ENCODE measurements at regions not wholly inside any gene's neighbourhood (a gene's known extent, or its start where the extent isn't known, plus 50 kb on each side); places are given as distances from the start of the nearest gene placed in this dataset.

DNA sequence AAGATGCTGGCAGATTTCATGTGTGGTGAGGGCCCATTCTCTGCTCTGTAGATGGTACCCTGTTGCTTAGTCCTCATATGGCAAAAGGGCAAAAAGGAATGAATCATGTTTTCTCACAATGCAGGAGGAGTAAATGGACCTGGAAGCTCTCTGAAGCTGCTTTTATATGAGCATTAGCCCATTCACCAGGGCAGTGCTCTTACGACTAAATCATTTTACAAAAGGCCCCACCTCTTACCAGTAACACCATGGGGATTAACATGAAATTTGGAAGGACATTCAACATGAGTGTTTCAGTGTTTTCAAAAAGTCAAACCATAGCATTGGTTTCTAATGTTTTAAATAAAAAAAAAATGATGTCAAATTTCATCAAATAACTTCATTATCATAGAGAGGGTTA lies 495.7 kb upstream of the CBLB start:
- no peak for DNase-seq

DNA sequence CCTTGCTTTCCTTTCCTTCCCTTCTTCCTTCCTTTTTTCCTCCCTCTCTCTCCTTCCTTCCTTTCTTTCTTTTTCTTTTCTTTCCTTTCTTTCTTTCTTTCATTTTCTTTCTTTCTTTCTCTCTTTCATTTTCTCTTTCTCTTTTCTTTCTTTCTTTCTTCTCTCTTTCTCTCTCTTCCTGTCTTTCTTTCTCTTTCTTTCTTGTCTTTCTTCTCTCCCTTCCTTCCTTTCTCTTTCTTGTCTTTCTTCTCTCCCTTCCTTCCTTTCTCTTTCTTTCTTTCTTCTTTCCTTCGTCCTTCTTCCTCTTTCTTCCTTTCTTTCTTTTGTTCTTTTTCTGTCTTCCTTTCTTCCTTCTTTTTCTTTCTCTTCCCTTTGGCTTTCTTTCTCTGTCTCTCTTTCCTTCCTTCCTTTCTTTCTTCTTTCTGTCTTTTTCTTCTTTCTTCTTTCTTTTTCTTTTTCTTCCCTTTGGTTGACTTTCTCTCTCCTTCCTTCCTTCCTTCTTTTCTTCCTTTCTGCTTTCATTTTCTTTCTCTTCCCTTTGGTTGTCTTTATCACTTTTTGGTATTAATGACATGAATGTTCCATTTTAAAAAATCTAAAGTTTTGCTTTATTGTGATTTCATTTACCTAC lies 496.4 kb upstream of the CBLB start:
- no peak for DNase-seq

DNA sequence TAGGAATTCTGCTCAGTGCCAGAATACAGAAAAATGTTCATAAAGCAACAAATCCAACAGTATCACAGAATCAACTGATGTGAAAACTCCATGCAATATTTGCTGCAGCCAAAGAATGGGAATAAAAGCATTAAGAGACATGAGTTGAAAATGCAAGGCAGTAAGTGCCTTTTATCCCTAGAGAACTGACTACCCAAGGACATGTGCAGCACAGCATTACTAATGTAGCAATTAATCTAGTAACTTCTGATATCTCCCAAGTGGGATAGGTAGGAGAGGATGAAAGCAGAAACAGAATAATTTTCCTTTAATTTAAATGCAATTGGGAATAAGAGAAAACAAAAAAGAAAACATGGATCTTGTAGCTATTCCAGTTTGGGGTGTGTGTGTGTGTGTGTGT lies 497.5 kb upstream of the CBLB start:
- DNase-seq: no peak

DNA sequence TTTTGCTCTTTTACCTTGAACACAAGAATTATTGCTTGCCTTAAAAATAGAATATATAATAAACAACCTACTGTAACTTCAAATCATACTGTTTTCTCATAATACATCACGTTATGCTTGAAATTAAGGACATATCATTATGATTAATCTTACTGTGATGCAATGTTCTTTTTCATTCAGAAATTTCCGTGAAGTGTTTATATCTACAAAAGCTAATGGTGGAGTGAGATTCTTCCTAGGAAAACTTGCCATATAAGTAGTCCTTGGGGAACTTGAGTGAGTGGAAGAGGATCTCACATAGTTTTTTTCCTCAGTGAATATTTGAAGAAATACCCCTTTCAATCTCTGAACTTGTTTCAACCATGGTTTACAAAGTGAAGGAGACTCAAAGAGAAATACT lies 498.7 kb upstream of the CBLB start:
- DNase-seq: no peak

DNA sequence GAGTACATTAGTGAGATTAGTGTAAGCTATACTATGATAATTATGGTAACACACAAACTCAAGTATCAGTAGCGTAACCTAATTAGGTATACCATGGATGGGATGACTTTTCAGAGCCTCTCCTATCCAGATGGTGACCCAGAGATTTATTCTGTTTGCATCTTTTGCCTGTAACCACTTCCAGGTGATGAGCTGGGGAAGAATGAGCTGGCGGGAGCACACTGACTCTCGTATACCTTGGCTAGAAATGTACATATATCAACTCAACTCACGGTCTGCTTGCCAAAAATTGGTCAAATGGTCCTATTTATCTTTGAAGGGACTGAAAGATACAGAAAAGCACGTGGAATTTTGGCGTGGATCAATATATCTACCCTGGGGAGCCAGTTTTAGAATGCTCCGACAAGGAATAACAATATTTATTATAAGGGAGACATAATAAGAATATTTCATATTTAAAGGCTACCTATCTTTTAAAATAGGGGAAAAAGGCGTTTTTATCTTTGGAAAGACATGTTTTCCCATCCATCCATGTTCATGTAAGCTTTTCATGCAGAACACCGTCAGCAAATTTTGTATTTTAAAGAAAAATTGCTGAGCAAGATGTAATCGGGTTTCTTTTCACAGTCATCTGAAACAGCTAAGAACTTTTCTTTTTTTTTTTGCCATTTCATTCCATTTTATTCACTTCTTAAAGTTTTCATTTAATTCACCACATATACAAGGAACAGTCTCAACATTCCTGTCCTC lies 502.6 kb upstream of the CBLB start:
- DNase-seq: no peak

DNA sequence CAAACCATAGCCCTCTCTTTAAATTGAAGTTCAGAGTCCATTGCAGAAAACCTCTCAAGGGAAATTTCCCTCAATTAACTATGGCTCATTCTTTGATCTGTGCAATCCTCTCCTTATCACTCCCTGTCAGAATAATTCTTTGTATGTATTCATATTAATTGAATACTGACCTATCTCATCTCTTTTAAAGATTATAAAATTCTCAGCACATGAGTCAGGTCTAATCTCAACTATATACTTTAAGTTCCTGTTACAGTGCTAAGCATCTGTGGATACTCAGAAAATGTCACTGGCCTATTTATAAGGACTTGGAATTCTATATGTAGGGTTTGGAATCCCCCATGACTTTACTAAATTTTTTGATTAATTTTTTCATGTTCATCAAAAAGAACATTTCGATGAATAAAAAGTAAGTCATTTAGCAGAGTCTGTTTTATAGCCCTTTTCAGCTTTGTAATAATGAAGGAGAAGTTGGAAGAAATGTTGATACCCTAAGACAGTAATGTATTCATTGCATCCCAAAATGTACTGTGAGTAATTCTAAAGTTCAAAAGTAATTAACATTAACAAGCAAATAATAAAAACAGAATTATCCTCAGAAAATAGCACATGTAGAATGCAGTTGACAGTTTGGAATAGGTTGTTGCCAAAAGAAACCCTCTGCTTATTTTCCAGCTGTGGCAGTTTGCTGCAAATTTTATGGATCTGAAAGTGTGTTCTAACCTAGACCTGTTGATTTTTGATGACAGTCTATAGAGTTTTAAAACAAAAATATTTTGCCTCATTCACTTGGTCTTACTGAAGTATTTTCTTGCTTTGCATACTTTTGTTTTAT lies 503.4 kb upstream of the CBLB start:
- DNase-seq: no peak

DNA sequence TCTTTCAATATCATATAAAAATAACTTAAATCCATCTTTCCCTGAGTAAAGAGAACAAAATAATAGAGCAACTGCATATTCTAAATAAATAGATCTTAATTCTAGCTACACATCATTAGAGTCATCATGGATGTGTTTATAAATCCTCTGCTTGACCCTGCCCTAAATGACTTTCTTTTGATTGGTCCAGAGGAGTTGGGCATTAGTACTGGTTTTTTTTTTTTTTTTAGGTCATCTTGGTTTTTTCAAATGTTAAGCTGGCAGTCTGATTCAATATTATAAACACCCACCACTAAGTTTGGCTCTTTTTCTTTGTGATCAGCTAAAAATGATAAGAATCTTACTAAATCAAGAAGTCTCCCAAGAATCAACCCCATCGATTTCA lies 504.0 kb upstream of the CBLB start:
- no peak for DNase-seq

DNA sequence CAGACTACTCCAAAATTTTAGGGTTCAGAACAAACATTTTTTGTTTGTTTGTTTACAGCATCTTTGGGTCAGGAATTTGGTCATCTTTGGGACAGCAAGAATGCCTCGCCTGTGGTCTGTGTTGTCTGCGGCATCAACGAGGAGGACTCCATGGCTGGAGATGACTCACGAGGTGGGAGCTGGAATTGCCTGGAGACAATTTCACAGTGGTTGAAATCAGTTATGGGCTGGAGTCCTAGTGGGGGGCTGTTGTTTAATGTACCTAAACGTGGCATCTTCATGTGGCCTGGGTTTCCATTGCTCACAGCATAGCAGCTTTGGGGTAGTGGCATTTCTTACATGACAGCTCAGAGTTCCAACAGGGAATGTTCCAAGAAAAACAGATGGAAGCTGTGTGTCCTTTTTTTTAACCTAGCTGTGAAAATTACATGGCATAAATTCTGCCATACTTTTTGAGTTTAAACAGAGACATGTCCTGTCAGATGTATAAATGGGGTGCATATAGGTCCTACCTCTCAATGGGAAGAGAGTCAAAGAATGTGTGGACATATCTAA lies 507.3 kb upstream of the CBLB start:
- no peak for DNase-seq

DNA sequence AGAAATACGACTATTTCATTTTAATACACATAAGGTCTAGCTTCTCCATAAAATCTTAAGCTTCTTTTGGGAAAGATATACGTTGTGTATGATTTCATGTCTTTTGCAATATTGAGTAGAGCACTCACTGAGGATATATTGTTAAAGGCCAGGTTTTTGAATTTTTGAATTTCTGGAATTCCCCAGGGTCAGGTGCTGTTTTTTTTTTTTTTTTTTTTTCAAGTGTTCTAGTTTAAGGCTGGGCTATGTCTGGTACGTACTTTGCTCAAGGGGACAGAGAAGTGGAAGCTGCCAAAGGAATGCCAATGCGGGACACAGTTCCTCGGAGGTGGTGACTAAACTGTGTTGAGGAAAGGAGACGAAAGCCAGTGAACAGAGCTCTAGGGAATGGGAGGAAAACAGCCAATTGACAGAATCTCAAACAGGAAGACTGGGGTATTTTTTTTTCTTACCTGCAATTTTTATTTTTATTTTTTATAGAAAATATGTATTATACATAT lies 510.5 kb upstream of the CBLB start:
- DNase-seq: no peak

DNA sequence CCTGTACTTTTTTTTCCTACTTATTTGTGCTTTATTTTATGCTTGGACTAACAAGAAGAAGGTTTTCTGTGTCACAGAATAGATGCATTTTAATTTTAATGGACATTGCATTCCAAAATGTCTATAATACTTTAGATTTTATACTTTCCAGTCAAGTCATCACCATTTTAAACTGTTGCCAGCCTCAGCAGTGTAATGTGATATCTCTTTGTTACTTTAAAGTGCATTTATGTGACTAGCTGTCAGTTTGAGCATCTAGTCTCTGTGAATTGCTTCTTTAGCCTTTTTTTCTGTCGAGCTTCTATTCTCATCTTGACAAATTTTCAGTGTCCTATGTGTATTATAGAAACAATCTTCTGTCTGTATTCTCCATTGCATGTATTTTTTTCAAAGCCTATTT lies 511.4 kb upstream of the CBLB start:
- DNase-seq: no peak

DNA sequence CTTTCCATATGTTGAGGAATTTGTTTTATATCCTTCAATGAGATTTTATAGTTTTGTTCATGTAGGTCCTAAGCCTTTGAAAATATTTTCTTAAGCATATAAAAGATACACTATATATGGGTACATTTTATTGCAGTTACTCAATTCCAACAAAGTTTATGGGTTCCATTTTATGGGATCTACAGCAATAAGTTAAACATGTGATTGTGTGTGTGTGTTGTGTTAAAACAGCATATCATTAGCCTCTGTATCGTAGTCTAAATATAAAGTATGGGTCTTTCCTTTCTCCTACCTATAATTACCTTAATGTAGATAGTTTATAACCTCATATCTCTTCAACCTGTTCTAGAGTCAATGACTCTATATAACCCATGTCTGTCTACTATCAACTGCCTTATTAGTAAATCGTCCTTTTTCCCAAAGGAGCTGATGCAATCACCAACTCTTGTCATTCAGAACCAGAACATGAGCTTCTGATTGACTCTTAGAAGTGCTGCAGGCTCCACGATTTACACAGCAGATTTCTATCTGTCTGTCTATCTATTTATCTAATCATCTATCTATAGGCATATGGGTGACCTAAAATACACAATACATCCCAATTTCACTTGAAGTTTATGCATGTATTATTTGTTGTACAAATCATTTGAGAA lies 512.6 kb upstream of the CBLB start:
- DNase-seq: no peak

DNA sequence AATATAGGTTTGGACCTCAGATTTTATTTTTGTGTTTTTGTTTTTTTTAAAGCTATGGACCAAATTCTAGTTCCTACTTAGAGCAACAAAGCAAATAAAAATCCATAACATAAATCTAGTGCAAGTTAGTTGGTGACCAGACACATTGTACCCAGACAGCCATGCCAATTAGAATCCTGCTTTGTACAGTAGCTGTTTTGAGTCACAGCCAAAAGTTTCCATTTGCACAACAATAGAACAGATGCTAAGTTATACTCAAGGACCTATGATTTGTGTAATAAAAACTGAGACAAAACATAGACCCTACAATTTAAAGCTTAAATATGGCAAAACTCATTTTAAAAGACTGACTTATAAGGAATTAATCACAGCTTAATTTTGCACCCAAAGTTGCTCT lies 513.1 kb upstream of the CBLB start:
- no peak for DNase-seq

DNA sequence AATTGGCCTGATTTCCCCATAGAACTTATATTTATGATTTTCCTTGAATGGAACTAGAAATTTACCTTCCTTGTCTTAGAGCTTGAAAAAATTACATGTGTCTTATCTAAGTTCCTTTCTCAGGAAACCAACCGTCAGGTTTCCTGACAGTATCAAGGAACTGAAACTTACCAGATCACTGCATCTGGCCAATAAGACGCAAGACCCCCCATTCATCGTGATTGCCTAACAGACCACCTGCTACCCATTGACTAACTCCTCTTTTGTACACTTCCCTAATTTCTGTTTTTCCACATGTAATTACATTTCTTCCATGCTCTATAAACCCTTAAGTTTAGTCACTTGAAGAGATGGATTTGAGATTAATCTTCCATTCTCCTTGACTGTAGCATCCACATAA lies 517.2 kb upstream of the CBLB start:
- no peak for DNase-seq

DNA sequence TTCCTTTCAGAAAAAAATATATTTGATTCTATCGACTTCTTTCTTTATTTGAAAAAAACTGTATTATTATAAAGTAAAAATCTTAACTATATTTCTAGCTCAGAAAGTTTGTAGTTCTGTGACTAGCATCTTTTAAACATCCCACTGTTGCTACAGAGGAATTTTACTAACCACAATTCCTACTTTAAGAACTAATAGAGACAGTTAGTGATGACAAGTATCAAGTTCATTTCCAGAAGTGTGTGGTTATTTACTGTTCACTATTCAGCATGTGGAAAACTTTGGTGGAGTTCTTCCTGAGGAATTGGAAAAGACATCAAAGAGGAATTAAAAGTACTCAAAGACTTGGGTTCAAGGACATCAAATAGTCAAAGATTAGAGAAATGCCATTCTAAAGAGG lies 524.1 kb upstream of the CBLB start:
- DNase-seq: no peak

DNA sequence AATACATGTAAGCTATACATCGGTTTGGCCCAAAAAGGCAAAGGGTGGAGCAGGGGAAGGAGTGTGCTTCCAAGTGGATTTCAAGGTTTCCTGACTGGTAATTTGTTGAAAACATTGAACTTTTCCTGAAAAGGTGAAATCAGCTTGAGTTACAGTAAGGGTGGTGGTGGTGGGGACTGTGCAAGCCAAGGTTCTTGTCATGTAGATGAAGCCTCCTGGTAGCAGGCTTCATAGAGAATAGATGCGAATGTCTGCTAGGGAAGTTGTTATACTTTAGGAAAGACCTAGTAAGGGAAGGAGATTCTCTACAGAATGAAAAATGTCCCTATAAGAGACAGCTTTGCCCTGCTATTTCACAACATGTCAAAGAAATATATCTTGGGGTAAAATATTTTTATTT lies 528.2 kb upstream of the CBLB start:
- no peak for DNase-seq

DNA sequence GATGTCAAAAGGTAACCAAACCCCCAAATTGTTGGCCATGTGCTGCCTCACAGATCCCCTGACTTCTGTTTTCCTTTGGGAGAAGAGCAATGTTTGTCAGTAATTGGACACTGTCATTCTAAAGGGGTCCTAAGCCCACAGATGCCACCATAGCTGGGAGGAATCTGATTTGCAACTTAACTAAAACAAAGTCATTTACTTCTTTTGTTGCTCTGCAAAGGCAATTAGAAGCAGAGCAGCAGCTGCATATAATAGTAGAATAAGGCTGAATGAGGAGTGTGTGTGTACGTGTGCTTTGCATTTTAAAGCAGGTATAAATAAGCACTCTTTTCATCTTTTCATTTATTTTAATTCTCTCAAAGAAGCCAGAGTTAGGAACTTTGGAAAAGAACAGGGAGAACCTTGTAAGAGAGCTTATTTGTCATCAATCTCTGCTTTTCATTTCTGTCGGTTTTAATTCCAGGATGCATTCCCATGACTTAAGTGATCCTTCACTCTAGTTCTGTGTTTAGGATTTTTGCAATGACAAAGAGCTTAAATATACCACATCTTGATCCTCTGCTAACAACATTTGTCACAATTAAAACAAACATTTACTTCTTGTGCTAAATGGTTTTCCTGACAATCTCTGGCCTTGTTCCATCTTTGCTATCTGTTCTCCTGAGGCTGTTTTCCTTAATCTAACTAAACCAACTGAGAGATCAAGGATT lies 530.2 kb upstream of the CBLB start:
- DNase-seq: no peak

DNA sequence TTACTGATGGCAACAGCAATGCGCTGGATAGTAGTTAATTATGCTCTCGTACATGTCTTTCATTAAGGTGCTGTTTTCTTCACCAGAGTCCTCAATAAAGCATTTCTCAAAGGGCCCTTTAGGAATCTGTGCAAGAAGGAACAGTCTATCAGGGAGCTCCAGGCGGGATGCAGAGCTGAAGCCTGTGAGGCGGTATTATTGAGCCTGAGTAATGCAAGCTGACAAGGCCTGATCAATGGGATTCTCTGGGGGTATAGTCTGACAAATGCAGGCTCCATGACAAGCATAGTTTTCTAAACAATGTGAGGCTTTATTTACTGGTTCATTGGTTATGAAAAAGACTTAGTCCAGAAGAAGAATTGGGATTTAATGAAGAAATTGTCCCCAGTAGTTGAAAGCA lies 530.9 kb upstream of the CBLB start:
- no peak for DNase-seq

DNA sequence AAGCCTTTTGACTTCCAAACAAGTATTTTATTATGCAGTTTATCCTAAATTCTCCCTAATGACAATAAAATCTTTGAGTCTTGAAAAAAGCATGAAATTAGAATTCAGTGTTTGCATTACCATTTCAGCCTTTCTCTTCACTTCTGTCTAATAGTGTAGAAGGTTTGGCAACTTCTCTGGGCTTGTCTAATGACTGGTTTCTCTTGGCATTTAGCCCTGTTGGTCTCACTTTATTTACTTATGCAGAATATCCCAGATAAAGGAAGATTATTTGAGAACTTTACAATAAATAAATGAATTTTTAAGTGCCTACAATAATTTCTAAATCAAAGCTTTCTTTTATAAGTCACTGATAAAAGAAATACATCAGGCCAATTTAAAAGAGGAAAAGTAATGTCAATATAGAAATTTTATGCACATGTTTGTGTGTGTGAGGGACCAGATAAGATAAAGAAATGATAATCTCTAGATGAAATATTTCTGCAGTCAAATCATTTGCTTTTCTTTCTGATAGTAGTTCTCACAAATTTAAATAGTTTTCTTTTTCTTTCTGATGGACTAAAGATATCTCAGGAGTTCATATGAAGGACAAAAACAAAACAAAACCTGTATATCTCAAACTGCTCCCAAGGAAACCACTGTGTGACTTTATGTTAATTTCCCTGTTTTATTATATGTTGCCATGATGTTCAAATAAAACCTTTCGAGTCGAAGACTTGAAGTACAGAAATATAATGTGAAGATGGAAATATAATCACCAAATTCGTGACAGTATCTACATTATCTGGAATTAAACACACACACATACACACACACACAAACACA lies 533.1 kb upstream of the CBLB start:
- no peak for DNase-seq

DNA sequence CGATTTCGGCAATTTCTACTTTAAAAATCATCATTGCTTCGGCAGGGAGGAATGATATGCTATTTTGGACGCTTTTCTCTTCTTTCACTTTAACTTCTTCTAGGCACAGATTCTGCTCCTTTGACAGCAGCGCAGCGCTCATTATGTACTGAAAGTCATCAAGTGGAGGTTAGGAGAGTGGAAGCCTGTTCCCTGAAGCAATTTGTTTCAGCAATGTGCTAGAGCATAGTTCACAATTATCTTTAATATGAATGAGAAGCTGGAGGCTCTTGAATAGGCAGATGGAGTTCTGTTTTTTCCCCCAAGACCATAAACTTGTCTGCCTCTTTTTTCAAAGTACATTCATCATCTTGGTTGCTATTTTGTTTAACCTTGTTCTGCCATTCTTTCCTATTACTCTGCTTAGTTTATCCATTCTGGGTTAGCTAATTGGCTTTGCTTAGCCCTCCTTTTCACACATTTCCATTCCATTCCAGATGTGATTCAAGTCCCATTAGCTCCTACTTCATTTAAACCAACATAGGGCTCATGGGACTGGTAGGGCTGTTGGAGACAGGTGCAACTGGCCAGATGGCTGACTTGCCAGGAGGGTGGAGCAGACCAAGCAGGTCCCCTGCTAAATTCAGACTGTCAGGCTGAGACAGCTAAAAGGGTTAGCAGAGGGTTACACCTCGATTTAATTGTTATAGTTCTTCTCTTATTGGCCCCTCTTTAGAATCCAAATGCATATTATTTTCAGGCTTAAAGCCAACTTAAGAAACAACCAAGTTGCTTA lies 534.7 kb upstream of the CBLB start:
- no peak for DNase-seq

DNA sequence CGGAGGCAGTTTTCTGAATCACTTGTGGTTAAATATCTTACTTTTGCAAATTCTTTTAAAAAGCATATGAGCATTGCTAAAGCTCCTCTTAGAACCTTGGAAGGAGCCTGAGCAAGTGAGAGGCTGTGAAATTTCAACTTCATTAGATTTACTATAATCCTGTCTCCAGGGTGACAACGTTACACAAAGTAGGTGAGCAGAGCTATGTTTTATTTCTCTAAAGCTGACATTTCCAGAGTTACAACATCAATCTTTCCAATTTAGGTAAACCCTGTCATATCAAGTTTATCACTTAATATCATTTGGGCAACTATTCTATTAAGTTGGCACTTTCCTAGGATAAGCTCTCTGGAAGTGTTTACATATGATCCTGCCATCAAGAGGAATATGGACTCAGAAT lies 544.9 kb upstream of the CBLB start:
- no peak for DNase-seq

DNA sequence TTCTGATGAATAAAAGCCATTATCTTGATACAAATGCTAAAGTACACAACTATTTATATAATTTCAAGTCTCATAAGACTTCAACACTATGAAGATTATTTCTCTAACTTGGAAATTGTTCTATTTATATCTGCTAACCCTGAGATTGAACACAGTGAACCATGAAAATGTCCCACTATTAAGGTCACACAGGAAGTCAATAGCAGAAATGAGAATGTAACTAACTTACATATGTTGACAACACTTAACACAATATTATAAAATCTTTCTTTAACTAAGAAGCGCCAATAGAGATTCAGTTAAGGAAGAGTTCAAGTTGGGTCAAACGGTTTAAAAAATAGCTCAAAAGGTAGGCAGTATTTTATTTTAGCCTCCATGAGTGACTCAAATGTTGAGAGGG lies 551.8 kb upstream of the CBLB start:
- DNase-seq: no peak

Measured in activated effector memory CD4-positive, alpha-beta T cell treated with anti-CD3 and anti-CD28 coated beads, Interleukin-2, amount 50 U/mL, for 16 hours (primary cell).